H1 (cell line): ENCODE measurements at regions not wholly inside any gene's neighbourhood (a gene's known extent, or its start where the extent isn't known, plus 50 kb on each side); places are given as distances from the start of the nearest gene placed in this dataset.

Experiments used
- JUN ChIP-seq: IDR thresholded peaks from 2 replicates; pipeline ENCODE4 v1.6.1; 2011; ENCODE audit warnings: low read depth, mild to moderate bottlenecking, improper control_type of control experiment, low read length
- POLR2AphosphoS5 ChIP-seq: IDR thresholded peaks from 2 replicates; pipeline ENCODE4 v1.6.1; 2011; ENCODE audit warnings: low read depth, low read length
- RFX5 ChIP-seq: IDR thresholded peaks from 2 replicates; pipeline ENCODE4 v1.6.1; 2011; ENCODE audit warnings: low read depth, low read length, improper control_type of control experiment, borderline replicate concordance
- SP1 ChIP-seq: IDR thresholded peaks from 2 replicates; pipeline ENCODE4 v1.6.1; 2011; ENCODE audit warnings: low read depth, low read length
- TAF1 ChIP-seq: IDR thresholded peaks from 2 replicates; pipeline ENCODE4 v1.6.1; 2011; ENCODE audit warnings: mild to moderate bottlenecking, low read depth, low read length
- TF ChIP-seq, protein P1 (sequence below), 3 experiments: IDR thresholded peaks; 1 replicate in 2 of 3; 2 replicates in 1 of 3; pipeline versions ENCODE4 v1.5.1 to v1.6.1; 2011; ENCODE audit warnings: low read length in 3 of 3, mild to moderate bottlenecking in 3 of 3, inconsistent platforms in 2 of 3, low read depth in 1 of 3, moderate library complexity in 1 of 3; ENCODE audit not compliant: insufficient read depth in 1 of 3; ENCODE audit errors: control extremely low read depth in 1 of 3

- TF ChIP-seq TAF1 (no peak), RFX5 (no peak), POLR2AphosphoS5 (no peak), SP1 (no peak), JUN (no peak)
- TF ChIP-seq, protein P1, sequence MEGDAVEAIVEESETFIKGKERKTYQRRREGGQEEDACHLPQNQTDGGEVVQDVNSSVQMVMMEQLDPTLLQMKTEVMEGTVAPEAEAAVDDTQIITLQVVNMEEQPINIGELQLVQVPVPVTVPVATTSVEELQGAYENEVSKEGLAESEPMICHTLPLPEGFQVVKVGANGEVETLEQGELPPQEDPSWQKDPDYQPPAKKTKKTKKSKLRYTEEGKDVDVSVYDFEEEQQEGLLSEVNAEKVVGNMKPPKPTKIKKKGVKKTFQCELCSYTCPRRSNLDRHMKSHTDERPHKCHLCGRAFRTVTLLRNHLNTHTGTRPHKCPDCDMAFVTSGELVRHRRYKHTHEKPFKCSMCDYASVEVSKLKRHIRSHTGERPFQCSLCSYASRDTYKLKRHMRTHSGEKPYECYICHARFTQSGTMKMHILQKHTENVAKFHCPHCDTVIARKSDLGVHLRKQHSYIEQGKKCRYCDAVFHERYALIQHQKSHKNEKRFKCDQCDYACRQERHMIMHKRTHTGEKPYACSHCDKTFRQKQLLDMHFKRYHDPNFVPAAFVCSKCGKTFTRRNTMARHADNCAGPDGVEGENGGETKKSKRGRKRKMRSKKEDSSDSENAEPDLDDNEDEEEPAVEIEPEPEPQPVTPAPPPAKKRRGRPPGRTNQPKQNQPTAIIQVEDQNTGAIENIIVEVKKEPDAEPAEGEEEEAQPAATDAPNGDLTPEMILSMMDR (IDR thresholded peaks at IDR 0.05; ENCODE audit: control extremely low read depth in 1 of 3, insufficient read depth in 1 of 3, low read depth in 1 of 3, low read length in 3 of 3), result no peak
Observed at GRCh38 chr2:5325523-5325922, 366.7 kb upstream of the SOX11 start.
